K562 (cell line): ENCODE measurements at regions not wholly inside any gene's neighbourhood (a gene's known extent, or its start where the extent isn't known, plus 50 kb on each side); places are given as distances from the start of the nearest gene placed in this dataset.

ENCODE experiments used
- ATAC-seq: fragments of 200-7000 bp; cut with Tn5 transposase; 3 replicates; pipeline ENCODE4 v1.9.1; 2020; ENCODE audit warnings: moderate library complexity
- BruUV-seq: library from RNA; stranded (reverse); fragments of 400-500 nt; replicated peaks from 2 replicates; lab custom pipeline; 2021; lab: Mats Ljungman, UMichigan
- CTCF ChIA-PET: fragments of 300-600 bp; formaldehyde crosslinking; extraction: SDS; loops from one replicate; lab custom pipeline; 2021; ENCODE audit warnings: low intra/inter-chr PET ratio; lab: Yijun Ruan, JAX
- POLR2A ChIA-PET: fragments of 300-600, 350-650 bp; sonication (Branson Sonifier 250); formaldehyde crosslinking; extraction: SDS; loops from one replicate; lab custom pipeline; 2021; ENCODE audit warnings: antibody characterized with exemption, inconsistent platforms; lab: Yijun Ruan, JAX
- DNase-seq, 4 experiments: peaks; one replicate each; pipeline versions ENCODE4 v3.0.0 to v3.0.0-alpha.2; 2011 to 2018; ENCODE audit warnings: low spot score in 3 of 4, mixed read lengths in 3 of 4; ENCODE audit errors: extremely low read depth in 1 of 4
- FAIRE-seq: peaks from 2 replicates; lab custom pipeline; 2011; peaks lifted over from hg19 to GRCh38; lab: Jason Lieb, UNC
- H2AFZ ChIP-seq: 2 replicates; pipeline ENCODE4 v1.6.0; 2011; ENCODE audit warnings: low read depth, low read length, control low read depth, inconsistent platforms
- H3K27ac ChIP-seq: fragments of 200-600 bp; 3 replicates; pipeline ENCODE4 v1.8.0; 2011; ENCODE audit warnings: low read depth, mild to moderate bottlenecking, control low read depth, inconsistent platforms, low read length, moderate library complexity, mixed read lengths; ENCODE audit errors: extremely low read depth
- H3K27me3 ChIP-seq, 2 experiments: fragments of 300-600 bp in 1 of 2; 2 replicates in 1 of 2; 3 replicates in 1 of 2; pipeline versions ENCODE4 v1.6.0 to v1.8.0; 2011; ENCODE audit warnings: inconsistent platforms in 2 of 2, low read length in 2 of 2, mild to moderate bottlenecking in 1 of 2, mixed read lengths in 1 of 2, moderate library complexity in 1 of 2; ENCODE audit not compliant: control insufficient read depth in 2 of 2, insufficient read depth in 2 of 2
- H3K36me3 ChIP-seq: fragments of 300-600 bp; 3 replicates; pipeline ENCODE4 v1.8.0; 2011; ENCODE audit warnings: mild to moderate bottlenecking, low read length, inconsistent platforms; ENCODE audit not compliant: control insufficient read depth, insufficient read depth
- H3K4me1 ChIP-seq, 2 experiments: fragments of 200-600 bp in 1 of 2; replicated peaks in 1 of 2; 2 replicates in 1 of 2; 3 replicates in 1 of 2; pipeline versions ENCODE4 v1.5.1 to v1.8.0; 2011; ENCODE audit warnings: inconsistent platforms in 2 of 2, low read length in 2 of 2, mild to moderate bottlenecking in 1 of 2, mixed read lengths in 1 of 2, moderate library complexity in 1 of 2; ENCODE audit not compliant: control insufficient read depth in 2 of 2, insufficient read depth in 2 of 2
- H3K4me2 ChIP-seq: 2 replicates; pipeline ENCODE4 v1.6.1; 2011; ENCODE audit warnings: low read length, control low read depth, inconsistent platforms, mixed read lengths; ENCODE audit not compliant: insufficient read depth
- H3K4me3 ChIP-seq: fragments of 200-600 bp; sonication (generic), shearing (Covaris generic); 2 replicates; pipeline ENCODE4 v1.5.1; 2016; ENCODE audit warnings: control low read depth, inconsistent platforms
- H3K79me2 ChIP-seq: fragments of 200-600 bp; 3 replicates; pipeline ENCODE4 v1.8.0; 2011; ENCODE audit warnings: low read length, inconsistent platforms; ENCODE audit not compliant: control insufficient read depth, insufficient read depth
- H3K9ac ChIP-seq, 2 experiments: 2 replicates each; pipeline versions ENCODE4 v1.6.0 to v1.6.1; 2011; ENCODE audit warnings: low read depth in 2 of 2, low read length in 2 of 2, control low read depth in 1 of 2, inconsistent platforms in 1 of 2, mild to moderate bottlenecking in 1 of 2, mixed read lengths in 1 of 2; ENCODE audit not compliant: insufficient read depth in 1 of 2
- H3K9me1 ChIP-seq: one replicate; pipeline ENCODE4 v1.6.0; 2011; ENCODE audit warnings: inconsistent platforms, mild to moderate bottlenecking, low read length, moderate library complexity; ENCODE audit not compliant: control insufficient read depth, insufficient read depth
- H3K9me3 ChIP-seq: replicated peaks from 2 replicates; pipeline ENCODE4 v1.5.1; 2011; ENCODE audit warnings: low read depth, low read length, inconsistent platforms; ENCODE audit not compliant: control insufficient read depth, insufficient read depth
- H4K20me1 ChIP-seq: replicated peaks from 2 replicates; pipeline ENCODE4 v1.6.1; 2011; ENCODE audit warnings: low read length, inconsistent platforms, mixed read lengths; ENCODE audit not compliant: control insufficient read depth, insufficient read depth
- HCFC1 ChIP-seq: IDR thresholded peaks from 2 replicates; pipeline ENCODE4 v1.6.1; 2012; ENCODE audit warnings: low read depth, low read length, improper control_type of control experiment
- NR1H2 ChIP-seq: sonication (generic); formaldehyde crosslinking; IDR thresholded peaks from 2 replicates; pipeline ENCODE4 v1.4.0; 2020; ENCODE audit warnings: mild to moderate bottlenecking, missing genetic modification reagents
- WHSC1 ChIP-seq: IDR thresholded peaks from one replicate; pipeline ENCODE4 v1.6.1; 2012; ENCODE audit warnings: low read length, control low read depth, inconsistent platforms
- ZNF639 ChIP-seq, 2 experiments: fragments of 200-800 bp in 1 of 2; sonication (Bioruptor generic) in 1 of 2; sonication (generic) in 1 of 2; formaldehyde crosslinking in 1 of 2; IDR thresholded peaks in 1 of 2; conservative IDR thresholded peaks in 1 of 2; 2 replicates each; pipeline versions ENCODE4 v1.5.0 to v1.6.1; 2016 to 2020; ENCODE audit warnings: missing compliant biosample characterization in 1 of 2, missing genetic modification characterization in 1 of 2, missing genetic modification reagents in 1 of 2
- WGBS: fragments of 100-300 bp; shearing (Covaris generic); methylation state at CpG from one replicate; pipeline ENCODE4 v1.1.6; 2016; ENCODE audit warnings: low coverage, mixed read lengths; ENCODE audit not compliant: insufficient coverage; ENCODE audit errors: missing lambda C conversion rate; 5-methylcytosine and 5-hydroxymethylcytosine counted together
- in situ Hi-C: fragments of 300-500 bp; cut with MboI; formaldehyde crosslinking; loops from 4 replicates; pipeline ENCODE4 v1.15.0; 2018; ENCODE audit warnings: inconsistent platforms, mixed read lengths
- intact Hi-C: fragments of 100-400 bp; cut with micrococcal nuclease; formaldehyde crosslinking; loops from 2 replicates; pipeline ENCODE4 v1.14.2; 2022

DNA sequence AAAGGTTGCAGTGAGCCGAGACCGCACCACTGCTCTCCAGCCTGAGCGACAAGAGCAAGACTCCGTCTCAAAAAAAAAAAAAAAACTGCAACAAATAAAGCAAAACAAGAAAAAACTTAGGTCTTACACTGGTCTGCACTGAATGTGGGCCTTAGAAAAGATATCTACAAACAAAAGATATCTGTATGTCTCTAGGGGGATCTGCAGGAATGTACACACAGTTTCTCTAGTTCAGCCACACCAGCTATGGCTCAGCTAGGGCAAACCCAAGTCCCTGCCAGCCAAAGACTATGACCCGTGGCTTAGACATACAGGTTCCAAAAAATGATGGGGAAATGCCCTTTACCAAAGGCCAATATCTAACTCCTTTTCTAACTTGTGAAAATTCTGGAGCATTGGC lies 202.4 kb upstream of the KAZN start:
- no TSS peak for BruUV-seq
- FAIRE-seq: no peak
- POLR2A ChIA-PET: interaction anchor here (1.0 kb wide), 1 partner anchor 229 kb away, joined by 3 read pairs; no protein-coding TSS in a partner anchor
- intact Hi-C loops: no loop called here
- H3K4me2 ChIP-seq: no peak overlapping the region
- H2AFZ ChIP-seq: no peak overlapping the region
- TF ChIP-seq NR1H2 (CRISPR knock-in tag) (no peak), HCFC1 (no peak), ZNF639 (CRISPR knock-in tag; conservative IDR thresholded peaks at IDR 0.05 in 1 of 2, IDR thresholded peaks at IDR 0.05 in 1 of 2) (no peak), WHSC1 (no peak)
- in situ Hi-C loops: no loop called here
- 52% methylated on average over 2 of the region's 5 CpGs for WGBS
- no peak overlapping the region for H3K4me3 ChIP-seq
- CTCF ChIA-PET: no interaction called here
- H3K9ac ChIP-seq: no peak overlapping the region
- no peaks in the 10 kb centered on the region for H3K36me3 ChIP-seq
- H3K4me1 ChIP-seq: no peaks in the 10 kb centered on the region; a peak in 1 of 5 replicates
- H3K9me1 ChIP-seq: no peaks in the 10 kb centered on the region
- ATAC-seq: no peak
- H3K79me2 ChIP-seq: no peaks in the 10 kb centered on the region
- H4K20me1 ChIP-seq: no peaks in the 10 kb centered on the region
- no peak for DNase-seq
- H3K9me3 ChIP-seq: no peaks in the 10 kb centered on the region
- H3K27me3 ChIP-seq: no peaks in the 10 kb centered on the region
- no peak overlapping the region for H3K27ac ChIP-seq
